ENCODE measurements at regions not wholly inside any gene's neighbourhood (a gene's known extent, or its start where the extent isn't known, plus 50 kb on each side); places are given as distances from the start of the nearest gene placed in this dataset.
"Not testable (repeated sequence)": the region's sequence is repeated elsewhere in the genome, so short reads cannot be mapped to it uniquely, and the experiment has no call there.

DNA sequence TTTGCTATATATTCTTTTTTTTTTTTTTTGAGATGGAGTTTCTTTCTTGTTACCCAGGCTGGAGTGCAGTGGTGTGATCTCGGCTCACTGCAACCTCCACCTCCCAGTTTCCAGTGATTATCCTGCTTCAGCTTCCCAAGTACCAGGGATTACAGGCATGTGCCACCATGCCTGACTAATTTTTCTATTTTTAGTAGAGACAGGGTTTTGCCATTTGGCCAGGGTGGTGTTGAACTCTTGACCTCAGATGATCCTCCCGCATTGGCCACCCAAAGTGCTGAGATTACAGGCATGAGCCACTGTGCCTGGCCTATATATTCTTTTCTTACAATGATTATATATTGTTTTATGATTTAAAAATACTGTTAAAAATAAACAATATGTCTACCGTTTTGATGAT, 86.6 kb downstream of the FHIP1A start:
- H3K79me2 ChIP-seq (ENCODE audit: control insufficient read depth, insufficient read depth, low read length); H3K27me3 ChIP-seq (ENCODE audit: insufficient read depth, low read length, poor library complexity); DNase-seq; H2AK5ac ChIP-seq (ENCODE audit: low read length); H3K4me1 ChIP-seq (ENCODE audit: control insufficient read depth, low read depth, low read length); H3K56ac ChIP-seq (ENCODE audit: low read length); H3K79me1 ChIP-seq (ENCODE audit: low read length); H3K36me3 ChIP-seq (ENCODE audit: control insufficient read depth, insufficient read depth, low read length); H3K27ac ChIP-seq (ENCODE audit: low read depth, low read length); H4K8ac ChIP-seq (ENCODE audit: low read depth, low read length); H3K4ac ChIP-seq (ENCODE audit: low read depth, low read length); H3K4me3 ChIP-seq (ENCODE audit: low read length); H2BK120ac ChIP-seq (ENCODE audit: low read depth, low read length); H3K18ac ChIP-seq (ENCODE audit: low read length); H2BK5ac ChIP-seq (ENCODE audit: low read length); H3K23ac ChIP-seq (ENCODE audit: low read length); H2BK15ac ChIP-seq (replicated peaks; ENCODE audit: low read depth); H3K9ac ChIP-seq (ENCODE audit: low read length); H4K5ac ChIP-seq (ENCODE audit: low read length); H3K4me2 ChIP-seq (ENCODE audit: low read length): not testable (repeated sequence)
- no CpG with 5 or more reads among the region's 3 CpGs for WGBS (ENCODE audit: extremely low coverage, insufficient coverage, low lambda C conversion rate)

DNA sequence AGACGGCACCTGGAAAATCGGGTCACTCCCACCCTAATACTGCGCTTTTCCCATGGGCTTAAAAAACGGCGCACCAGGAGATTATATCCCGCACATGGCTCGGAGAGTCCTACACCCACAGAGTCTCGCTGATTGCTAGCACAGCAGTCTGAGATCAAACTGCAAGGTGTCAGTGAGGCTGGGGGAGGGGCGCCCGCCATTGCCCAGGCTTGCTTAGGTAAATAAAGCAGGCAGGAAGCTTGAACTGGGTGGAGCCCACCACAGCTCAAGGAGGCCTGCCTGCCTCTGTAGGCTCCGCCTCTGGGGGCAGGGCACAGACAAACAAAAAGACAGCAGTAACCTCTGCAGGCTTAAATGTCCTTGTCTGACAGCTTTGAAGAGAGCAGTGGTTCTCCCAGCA, 102.6 kb downstream of the FHIP1A start:
- not testable (repeated sequence) for H3K9ac ChIP-seq (ENCODE audit: low read length); H2BK15ac ChIP-seq (replicated peaks; ENCODE audit: low read depth); H2BK5ac ChIP-seq (ENCODE audit: low read length); H3K56ac ChIP-seq (ENCODE audit: low read length); H3K23ac ChIP-seq (ENCODE audit: low read length); DNase-seq; H3K79me2 ChIP-seq (ENCODE audit: control insufficient read depth, insufficient read depth, low read length); H3K79me1 ChIP-seq (ENCODE audit: low read length); H3K4ac ChIP-seq (ENCODE audit: low read depth, low read length); H2AK5ac ChIP-seq (ENCODE audit: low read length); H3K36me3 ChIP-seq (ENCODE audit: control insufficient read depth, insufficient read depth, low read length); H3K27ac ChIP-seq (ENCODE audit: low read depth, low read length); H3K4me3 ChIP-seq (ENCODE audit: low read length); H4K8ac ChIP-seq (ENCODE audit: low read depth, low read length); H3K18ac ChIP-seq (ENCODE audit: low read length); H4K5ac ChIP-seq (ENCODE audit: low read length); H2BK120ac ChIP-seq (ENCODE audit: low read depth, low read length); H3K4me2 ChIP-seq (ENCODE audit: low read length); H3K4me1 ChIP-seq (ENCODE audit: control insufficient read depth, low read depth, low read length); H3K27me3 ChIP-seq (ENCODE audit: insufficient read depth, low read length, poor library complexity)
- WGBS (ENCODE audit: extremely low coverage, insufficient coverage, low lambda C conversion rate), result no CpG with 5 or more reads among the region's 11 CpGs

DNA sequence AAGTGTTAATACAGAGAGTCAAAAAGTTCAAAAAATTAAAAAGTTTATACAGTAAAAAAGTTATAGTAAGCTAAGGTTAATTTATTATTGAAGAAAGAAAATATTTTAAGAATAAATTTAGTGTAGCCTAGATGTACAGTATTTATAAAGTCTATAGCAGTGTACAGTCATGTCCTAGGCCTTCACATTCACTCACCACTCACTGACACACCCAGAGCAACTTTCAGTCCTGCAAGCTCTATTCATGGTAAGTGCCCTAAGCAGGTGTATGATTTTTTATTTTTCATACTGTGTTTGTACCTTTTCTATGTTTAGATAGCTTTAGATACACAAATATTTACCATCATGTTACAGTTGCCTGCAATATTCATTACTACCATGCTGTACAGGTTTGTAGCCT, 108.9 kb downstream of the FHIP1A start:
- Histone ChIP-seq H3K79me1 (ENCODE audit: low read length) (no peaks in the 10 kb centered on the region), H3K27ac (ENCODE audit: low read depth, low read length) (no peak overlapping the region), H3K79me2 (ENCODE audit: control insufficient read depth, insufficient read depth, low read length) (no peaks in the 10 kb centered on the region), H3K4me1 (ENCODE audit: control insufficient read depth, low read depth, low read length) (no peaks in the 10 kb centered on the region), H2BK120ac (ENCODE audit: low read depth, low read length) (no peak overlapping the region), H3K23ac (ENCODE audit: low read length) (no peak overlapping the region), H3K56ac (ENCODE audit: low read length) (no peak overlapping the region), H2BK15ac (replicated peaks; ENCODE audit: low read depth) (no peak overlapping the region), H4K5ac (ENCODE audit: low read length) (no peak overlapping the region), H3K4me2 (ENCODE audit: low read length) (no peak overlapping the region), H4K8ac (ENCODE audit: low read depth, low read length) (no peak overlapping the region), H3K36me3 (ENCODE audit: control insufficient read depth, insufficient read depth, low read length) (no peaks in the 10 kb centered on the region), H3K18ac (ENCODE audit: low read length) (no peak overlapping the region), H3K4ac (ENCODE audit: low read depth, low read length) (no peak overlapping the region), H3K4me3 (ENCODE audit: low read length) (no peak overlapping the region), H3K9ac (ENCODE audit: low read length) (no peak overlapping the region), H2AK5ac (ENCODE audit: low read length) (no peak overlapping the region), H2BK5ac (ENCODE audit: low read length) (no peak overlapping the region), H3K27me3 (ENCODE audit: insufficient read depth, low read length, poor library complexity) (no peaks in the 10 kb centered on the region)
- no peak for DNase-seq

DNA sequence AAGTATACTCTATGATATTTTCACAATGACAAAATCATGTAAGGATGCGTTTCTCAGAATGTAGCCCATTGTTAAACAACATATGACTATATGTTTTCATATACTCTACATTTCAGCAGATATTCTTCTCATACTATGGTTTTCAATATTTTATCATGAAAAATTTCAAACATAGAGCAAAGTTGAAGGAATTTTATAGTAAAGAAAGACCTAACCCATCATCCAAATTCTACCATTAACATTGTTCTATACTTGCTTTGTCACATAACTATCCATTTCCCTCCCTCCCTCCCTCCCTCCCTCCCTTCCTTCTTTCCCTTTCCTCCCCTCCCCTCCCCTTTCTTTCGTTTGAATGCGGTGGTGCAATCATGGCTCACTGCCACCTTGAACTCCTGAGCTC, 109.4 kb downstream of the FHIP1A start:
- no peak for DNase-seq
- Histone ChIP-seq H3K23ac (ENCODE audit: low read length) (no peak overlapping the region), H3K36me3 (ENCODE audit: control insufficient read depth, insufficient read depth, low read length) (no peaks in the 10 kb centered on the region), H4K8ac (ENCODE audit: low read depth, low read length) (no peak overlapping the region), H3K4me1 (ENCODE audit: control insufficient read depth, low read depth, low read length) (no peaks in the 10 kb centered on the region), H4K5ac (ENCODE audit: low read length) (no peak overlapping the region), H3K4me2 (ENCODE audit: low read length) (no peak overlapping the region), H3K79me1 (ENCODE audit: low read length) (no peaks in the 10 kb centered on the region), H2AK5ac (ENCODE audit: low read length) (no peak overlapping the region), H3K79me2 (ENCODE audit: control insufficient read depth, insufficient read depth, low read length) (no peaks in the 10 kb centered on the region), H3K27ac (ENCODE audit: low read depth, low read length) (no peak overlapping the region), H3K18ac (ENCODE audit: low read length) (no peak overlapping the region), H3K27me3 (ENCODE audit: insufficient read depth, low read length, poor library complexity) (no peaks in the 10 kb centered on the region), H3K9ac (ENCODE audit: low read length) (no peak overlapping the region), H3K56ac (ENCODE audit: low read length) (no peak overlapping the region), H3K4me3 (ENCODE audit: low read length) (no peak overlapping the region), H2BK120ac (ENCODE audit: low read depth, low read length) (no peak overlapping the region), H3K4ac (ENCODE audit: low read depth, low read length) (no peak overlapping the region), H2BK5ac (ENCODE audit: low read length) (no peak overlapping the region), H2BK15ac (replicated peaks; ENCODE audit: low read depth) (no peak overlapping the region)
- no CpG with 5 or more reads among the region's 3 CpGs for WGBS (ENCODE audit: extremely low coverage, insufficient coverage, low lambda C conversion rate)

DNA sequence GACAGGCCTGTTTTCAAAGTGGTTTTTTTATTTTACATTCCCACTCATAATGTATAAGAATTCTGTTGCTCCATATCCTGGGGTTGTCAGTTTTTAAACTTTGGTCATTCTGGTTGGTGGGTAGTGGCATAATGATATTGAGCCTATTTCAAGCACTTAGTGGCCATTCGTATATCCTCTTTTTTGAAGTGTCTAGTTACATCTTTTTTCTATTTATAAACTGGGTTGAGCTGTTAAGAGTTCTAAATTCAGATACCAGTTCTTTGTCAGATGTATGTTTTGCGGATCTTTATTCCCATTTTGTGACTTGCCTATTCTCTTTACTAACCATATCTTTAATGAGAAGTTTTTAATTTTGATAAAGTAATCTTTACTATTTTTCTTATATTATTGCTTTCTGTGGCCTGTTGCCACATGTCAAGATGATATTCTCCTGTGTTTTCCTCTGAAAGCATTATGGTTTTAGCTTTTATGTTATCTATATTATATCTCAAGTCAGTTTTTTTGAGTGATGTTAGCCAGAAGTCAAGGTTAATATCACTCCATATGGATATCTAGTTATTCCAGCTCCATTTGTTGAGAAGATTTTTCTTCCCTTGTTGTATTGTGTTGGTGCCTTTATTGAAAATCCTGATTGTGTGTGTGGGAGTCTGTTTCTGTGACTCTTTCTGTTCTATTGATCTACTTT, 110.9 kb downstream of the FHIP1A start:
- H3K23ac ChIP-seq (ENCODE audit: low read length), result no peak overlapping the region
- H3K79me2 ChIP-seq (ENCODE audit: control insufficient read depth, insufficient read depth, low read length), result no peaks in the 10 kb centered on the region
- no peak overlapping the region for H3K4ac ChIP-seq (ENCODE audit: low read depth, low read length)
- H3K56ac ChIP-seq (ENCODE audit: low read length), result no peak overlapping the region
- no peak overlapping the region for H3K4me3 ChIP-seq (ENCODE audit: low read length)
- H3K4me2 ChIP-seq (ENCODE audit: low read length), result no peak overlapping the region
- no peak overlapping the region for H2BK5ac ChIP-seq (ENCODE audit: low read length)
- H3K4me1 ChIP-seq (ENCODE audit: control insufficient read depth, low read depth, low read length), result peaks cover 4% of the 10 kb centered on the region
- no peak overlapping the region for H4K5ac ChIP-seq (ENCODE audit: low read length)
- no peak overlapping the region for H2AK5ac ChIP-seq (ENCODE audit: low read length)
- no peak for DNase-seq
- no peaks in the 10 kb centered on the region for H3K36me3 ChIP-seq (ENCODE audit: control insufficient read depth, insufficient read depth, low read length)
- no peaks in the 10 kb centered on the region for H3K27me3 ChIP-seq (ENCODE audit: insufficient read depth, low read length, poor library complexity)
- H2BK15ac ChIP-seq (replicated peaks; ENCODE audit: low read depth), result no peak overlapping the region
- no peak overlapping the region for H3K27ac ChIP-seq (ENCODE audit: low read depth, low read length)
- H4K8ac ChIP-seq (ENCODE audit: low read depth, low read length), result no peak overlapping the region
- no peaks in the 10 kb centered on the region for H3K79me1 ChIP-seq (ENCODE audit: low read length)
- no CpG with 5 or more reads among the region's 2 CpGs for WGBS (ENCODE audit: extremely low coverage, insufficient coverage, low lambda C conversion rate)
- no peak overlapping the region for H3K9ac ChIP-seq (ENCODE audit: low read length)
- H3K18ac ChIP-seq (ENCODE audit: low read length), result no peak overlapping the region
- H2BK120ac ChIP-seq (ENCODE audit: low read depth, low read length), result no peak overlapping the region

DNA sequence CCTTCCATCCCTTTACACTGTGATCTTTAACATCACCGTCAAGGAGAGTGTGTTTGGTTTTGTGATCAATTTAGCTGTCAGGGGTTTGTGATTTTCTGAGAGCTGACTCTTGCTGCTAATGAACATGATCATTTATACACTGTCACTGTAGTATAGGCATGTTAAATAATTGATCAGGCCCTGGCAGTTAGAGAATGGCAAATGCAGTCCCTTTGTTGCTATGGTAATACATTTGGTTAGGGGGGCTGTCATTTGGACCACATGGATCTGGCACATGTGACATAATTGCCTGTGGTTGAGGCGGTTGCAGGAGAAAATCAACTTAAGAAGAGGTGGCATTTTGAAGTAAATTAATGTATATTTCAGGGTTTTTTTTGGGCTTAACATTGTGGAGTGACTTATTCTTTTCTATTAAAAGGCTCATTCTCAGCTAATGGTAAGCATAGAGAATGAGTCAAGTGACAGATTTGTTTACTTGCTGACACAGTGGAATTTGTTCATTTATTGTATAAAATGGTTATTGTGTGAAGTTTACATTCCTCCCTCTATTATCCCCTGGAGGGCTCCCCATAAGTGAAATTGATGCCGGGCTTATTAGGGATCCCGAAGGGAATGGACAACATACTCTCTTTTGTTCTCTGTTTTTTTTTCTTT, 114.0 kb downstream of the FHIP1A start:
- Histone ChIP-seq H3K27ac (ENCODE audit: low read depth, low read length) (no peak overlapping the region), H3K79me2 (ENCODE audit: control insufficient read depth, insufficient read depth, low read length) (no peaks in the 10 kb centered on the region), H2BK120ac (ENCODE audit: low read depth, low read length) (no peak overlapping the region), H3K9ac (ENCODE audit: low read length) (no peak overlapping the region), H2BK5ac (ENCODE audit: low read length) (no peak overlapping the region), H3K27me3 (ENCODE audit: insufficient read depth, low read length, poor library complexity) (no peaks in the 10 kb centered on the region), H3K18ac (ENCODE audit: low read length) (no peak overlapping the region), H2AK5ac (ENCODE audit: low read length) (no peak overlapping the region), H3K4me2 (ENCODE audit: low read length) (no peak overlapping the region), H4K5ac (ENCODE audit: low read length) (no peak overlapping the region), H4K8ac (ENCODE audit: low read depth, low read length) (no peak overlapping the region), H3K56ac (ENCODE audit: low read length) (no peak overlapping the region), H2BK15ac (replicated peaks; ENCODE audit: low read depth) (no peak overlapping the region), H3K4ac (ENCODE audit: low read depth, low read length) (no peak overlapping the region), H3K4me3 (ENCODE audit: low read length) (no peak overlapping the region), H3K23ac (ENCODE audit: low read length) (no peak overlapping the region), H3K79me1 (ENCODE audit: low read length) (no peaks in the 10 kb centered on the region), H3K36me3 (ENCODE audit: control insufficient read depth, insufficient read depth, low read length) (no peaks in the 10 kb centered on the region), H3K4me1 (ENCODE audit: control insufficient read depth, low read depth, low read length) (peaks cover 6% of the 10 kb centered on the region)
- no CpG with 5 or more reads among the region's 4 CpGs for WGBS (ENCODE audit: extremely low coverage, insufficient coverage, low lambda C conversion rate)
- DNase-seq, result no peak
